Kidney capillary endothelial cell (primary cell): ENCODE measurements at regions not wholly inside any gene's neighbourhood (a gene's known extent, or its start where the extent isn't known, plus 50 kb on each side); places are given as distances from the start of the nearest gene placed in this dataset.
"Not testable (repeated sequence)": the region's sequence is repeated elsewhere in the genome, so short reads cannot be mapped to it uniquely, and the experiment has no call there.

Experiments used
- DNase-seq: peaks from one replicate; pipeline ENCODE4 v3.0.0-alpha.2; 2018; ENCODE audit warnings: low spot score

DNA sequence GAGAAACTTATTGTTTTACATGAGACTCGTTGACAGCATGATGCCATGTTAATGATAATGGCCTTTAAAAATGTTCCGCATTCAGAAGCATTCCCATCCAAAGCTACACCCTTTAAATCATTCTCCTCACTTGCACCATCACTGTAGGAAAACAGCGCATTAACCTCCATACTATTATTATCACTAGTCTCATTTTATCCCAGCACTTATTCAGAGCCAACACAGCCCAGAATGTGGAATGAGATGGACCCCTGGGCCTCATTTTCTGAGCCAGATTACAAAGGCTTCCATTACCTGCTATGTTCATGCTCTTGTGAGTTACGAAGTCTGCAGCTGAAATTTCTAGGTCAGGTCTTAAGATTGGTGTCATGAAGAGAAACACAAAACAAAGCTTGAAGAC, 159.4 kb downstream of the HS3ST3A1 start:
- no peak for DNase-seq

DNA sequence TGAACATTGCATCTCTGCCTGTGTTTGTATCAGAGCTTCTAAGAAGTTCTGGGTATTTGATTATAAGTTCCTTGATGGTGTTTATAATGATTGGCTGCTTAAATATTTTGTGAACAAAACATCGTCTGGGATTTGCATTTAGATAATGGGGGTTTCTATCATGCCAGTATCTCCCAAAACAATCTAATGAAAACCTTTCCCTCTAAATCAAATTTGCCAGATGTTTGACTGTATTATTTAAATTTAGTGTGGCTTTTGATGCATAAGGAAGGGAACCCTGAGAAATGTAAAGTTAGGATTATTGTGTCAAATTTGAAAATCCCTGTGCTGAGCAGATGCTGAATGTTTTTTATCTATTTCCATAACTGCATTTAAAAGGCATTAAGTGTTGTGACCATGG, 159.9 kb downstream of the HS3ST3A1 start:
- DNase-seq, result no peak

DNA sequence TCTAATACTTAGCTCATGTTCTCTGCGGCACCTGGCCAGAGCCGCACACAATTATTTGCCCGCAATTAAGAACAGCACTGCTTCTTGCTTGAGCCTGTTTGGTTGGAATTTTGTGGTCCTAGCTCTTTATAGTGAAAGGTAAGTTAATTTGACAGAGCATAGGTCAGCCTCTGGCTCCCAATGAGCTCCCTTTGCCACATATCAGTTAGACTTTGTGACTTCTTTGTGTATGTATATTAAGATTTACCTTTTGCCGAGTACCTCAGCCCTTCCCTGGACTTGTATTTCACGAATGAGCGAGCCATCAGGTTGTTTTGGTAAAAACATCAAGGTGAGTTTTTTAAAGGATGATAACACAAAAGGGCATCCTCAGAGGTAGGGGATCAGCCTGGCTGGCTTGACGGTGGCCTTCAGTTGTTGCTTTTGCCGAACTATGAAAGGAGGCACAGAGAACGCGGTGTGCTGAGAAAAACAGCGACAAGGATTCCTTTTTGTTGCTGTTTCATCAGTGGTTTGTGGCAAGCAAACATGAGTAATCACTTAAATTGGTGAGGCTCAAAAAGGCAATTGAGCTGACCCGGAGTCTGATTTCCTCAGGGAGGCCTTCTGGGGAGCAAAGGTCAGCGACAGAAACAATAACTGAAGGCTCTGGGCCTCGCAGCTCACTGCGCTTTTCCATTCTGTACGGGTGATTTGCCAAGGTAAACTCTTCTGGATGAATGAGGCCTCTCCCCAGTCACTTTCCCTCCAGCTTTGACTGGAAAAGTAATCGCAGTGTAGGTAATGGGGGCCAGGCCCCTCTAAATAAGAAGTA, 163.6 kb downstream of the HS3ST3A1 start:
- DNase-seq, result no peak

DNA sequence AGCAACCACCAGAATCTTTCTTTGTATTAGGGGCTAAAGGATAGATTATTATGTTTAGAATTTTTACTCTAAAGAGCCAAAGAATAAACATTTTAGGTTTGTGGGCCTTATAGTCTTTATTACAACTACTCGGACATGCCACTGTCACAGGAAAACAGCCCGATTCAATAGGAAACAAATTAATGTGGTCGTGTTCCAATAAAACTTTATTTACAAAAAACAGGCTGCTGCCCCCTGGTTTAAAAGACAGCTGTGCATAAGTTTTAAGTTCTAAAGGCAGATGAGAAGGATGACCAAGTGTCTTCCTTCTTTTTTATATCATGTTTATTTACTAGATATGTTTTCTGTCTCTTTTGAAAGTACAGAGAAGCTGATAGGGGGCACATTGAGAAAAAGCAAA, 166.5 kb downstream of the HS3ST3A1 start:
- DNase-seq, result no peak

DNA sequence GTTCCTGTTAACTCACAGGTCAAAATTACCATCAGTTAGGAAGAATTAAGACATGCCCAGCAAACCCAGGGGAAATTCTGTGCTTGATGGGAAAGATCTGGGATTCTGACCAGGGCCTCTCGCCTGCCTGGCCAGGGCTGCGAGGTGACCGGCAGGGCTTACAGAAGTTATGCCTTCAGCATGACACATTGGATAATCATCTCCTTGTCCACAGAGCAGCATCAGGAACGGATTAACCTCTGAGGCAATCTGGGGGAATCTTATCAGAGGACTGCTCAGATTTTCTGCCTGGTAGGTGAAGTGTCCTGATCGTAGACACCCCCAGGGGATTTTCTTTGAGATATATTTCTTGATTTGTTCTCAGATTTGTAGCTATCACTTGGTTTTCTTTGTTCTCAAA, 172.5 kb downstream of the HS3ST3A1 start:
- DNase-seq, result no peak

DNA sequence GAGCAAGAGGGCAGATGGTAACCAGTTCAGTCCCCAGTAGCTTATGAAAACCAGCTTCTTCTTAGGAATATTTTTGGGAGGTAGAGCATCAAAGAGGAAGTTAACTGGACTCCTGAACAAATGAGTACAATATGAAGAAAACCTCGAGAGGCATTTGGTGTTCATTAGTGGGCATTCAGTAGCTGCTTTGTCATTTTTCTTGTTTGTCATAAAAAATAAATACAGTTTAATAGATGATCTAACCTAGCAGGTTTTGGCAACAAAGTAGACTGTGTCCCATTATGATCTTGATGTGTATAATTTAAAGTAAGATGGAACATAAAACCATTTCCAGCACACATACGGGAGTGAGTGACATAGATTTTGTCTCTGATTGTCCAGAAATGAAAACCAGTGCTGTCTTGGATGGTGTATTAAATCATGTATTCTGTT, 173.1 kb downstream of the HS3ST3A1 start:
- no peak for DNase-seq

DNA sequence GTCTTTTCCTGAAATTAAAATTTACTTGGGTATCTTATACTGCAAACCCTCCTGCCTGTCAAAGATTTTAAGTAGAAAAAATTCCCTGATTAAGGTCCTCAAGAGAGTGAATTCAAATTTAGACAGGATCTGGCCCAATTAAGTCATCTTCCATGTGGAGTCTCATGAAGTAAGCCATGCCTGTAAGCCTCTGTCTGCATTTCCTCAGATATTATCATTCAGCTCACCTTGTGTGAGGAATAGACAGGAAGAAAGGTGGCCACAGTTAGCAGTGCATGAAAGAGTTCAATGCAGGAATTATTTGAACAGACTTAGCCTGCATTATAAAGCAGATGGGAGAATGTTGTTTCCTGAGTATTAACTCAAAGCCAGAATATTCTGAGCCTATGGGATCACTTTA, 174.7 kb downstream of the HS3ST3A1 start:
- DNase-seq, result no peak

DNA sequence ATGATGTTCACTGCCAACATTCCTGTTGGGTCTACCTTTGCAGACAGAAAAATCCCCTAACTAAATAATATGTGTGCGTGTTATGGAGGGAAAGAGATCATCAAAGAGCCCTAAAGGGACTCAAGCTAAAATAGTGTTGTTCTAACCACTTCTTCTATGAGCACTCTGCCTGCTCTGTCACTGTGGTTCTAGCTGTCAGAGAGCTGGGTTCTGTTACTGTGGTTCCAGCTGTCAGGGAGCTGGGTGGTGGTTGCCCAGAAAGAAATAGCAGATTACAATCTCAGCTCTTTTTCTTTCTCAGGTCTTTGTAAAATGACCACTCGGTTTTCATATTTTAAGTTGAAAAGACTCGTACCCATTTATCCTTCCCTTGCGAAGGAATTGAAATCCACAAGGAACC, 176.3 kb downstream of the HS3ST3A1 start:
- no peak for DNase-seq

DNA sequence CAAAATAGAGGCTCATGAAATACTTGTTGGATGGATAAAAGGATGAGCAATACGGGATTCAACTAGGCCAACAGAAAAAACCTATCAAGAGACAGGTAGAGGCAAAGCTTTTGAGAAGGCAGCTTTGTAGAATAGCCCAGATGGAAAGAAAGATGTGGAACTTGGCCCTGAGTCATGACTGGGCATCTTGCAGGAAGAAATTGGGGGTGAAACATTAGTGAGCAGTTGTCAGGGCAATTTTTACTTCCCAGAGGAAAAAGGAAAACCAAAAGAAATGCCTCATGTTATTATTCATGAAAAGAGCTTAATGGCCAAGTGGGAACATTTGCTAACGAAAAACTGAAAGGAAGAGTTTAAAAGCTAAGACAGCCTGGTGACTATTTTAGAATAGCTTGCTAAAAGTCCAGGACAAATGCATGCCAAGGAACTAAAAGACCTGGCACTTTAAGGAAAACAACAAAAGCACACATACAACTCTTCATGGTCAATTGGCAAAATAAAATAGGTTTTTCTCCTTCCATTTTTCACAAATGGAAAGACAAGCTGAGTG, 180.1 kb downstream of the HS3ST3A1 start:
- DNase-seq, result no peak

DNA sequence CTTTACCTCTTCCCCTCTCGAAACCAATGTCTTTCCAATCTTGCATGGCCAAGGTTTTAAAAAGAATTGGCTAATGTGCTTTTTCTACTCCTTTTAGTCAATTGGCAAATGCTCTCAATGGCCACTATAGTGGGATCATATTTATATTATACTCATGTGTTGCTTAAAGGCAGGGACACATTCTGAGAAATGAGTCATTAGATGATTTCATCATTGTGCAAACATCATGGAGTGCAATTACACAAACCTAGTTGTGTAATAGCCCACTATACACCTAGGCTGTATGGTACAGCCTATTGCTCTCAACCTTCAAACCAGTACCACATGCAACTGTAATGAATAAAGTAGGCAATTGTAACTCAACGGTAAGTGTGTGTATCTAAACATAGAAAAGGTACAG, 180.9 kb downstream of the HS3ST3A1 start:
- no peak for DNase-seq

DNA sequence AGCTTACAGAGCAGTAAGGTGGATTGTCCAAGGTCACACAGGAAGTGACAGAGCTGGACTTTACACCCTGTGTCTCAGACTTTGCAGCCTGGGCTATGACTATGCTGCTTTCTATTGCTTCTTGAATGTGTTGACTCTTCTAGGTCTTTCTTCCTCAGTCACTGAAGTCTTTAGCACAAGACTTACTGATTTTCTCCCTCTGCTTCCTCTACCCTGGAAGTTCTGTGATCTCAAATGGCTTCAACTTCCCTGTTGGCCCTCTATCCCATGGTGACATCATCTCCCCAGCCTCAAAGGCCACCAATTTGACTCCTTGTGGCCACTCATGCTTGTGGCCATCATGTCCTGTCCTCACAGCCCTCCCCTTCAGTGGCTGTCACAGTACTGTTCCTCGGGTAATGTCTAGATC, 181.3 kb downstream of the HS3ST3A1 start:
- DNase-seq, result no peak

DNA sequence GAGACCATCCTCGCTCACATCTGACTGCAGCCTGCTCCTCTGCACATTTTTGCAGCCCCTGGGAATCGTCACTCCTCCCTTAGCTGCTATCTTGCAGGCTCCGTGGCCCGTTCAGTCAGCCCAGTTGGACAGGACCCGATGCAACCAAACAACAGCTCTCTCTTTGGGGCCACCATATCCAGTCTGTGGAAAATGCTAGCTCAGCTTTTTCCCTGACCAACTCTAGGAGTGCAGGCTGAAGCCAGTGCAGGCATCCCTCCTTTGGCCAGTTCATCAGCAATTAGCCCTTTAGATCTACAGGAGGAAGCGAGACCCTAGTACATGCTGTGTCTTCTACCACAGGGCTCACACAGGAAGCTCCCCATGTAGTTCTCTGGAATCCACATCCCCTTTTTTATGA, 182.1 kb downstream of the HS3ST3A1 start:
- no peak for DNase-seq

DNA sequence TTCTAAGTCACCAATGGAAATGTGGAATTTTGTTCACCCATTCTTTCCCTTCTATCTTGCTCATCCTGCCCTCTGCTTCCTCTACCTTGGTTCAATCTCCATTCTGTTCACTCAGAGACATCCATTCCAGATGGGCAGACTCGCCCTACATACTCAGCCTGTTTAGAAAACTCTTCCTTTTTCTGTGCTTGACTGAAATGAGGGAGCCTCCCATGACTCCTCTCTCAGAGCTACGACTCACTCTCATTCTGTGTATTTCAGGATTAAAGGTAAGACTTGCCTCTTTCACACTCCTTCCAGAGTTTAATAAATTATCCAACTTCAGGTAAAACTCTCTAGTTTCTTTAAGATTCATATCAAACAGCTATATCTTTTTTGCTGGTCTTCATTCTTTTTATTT, 182.8 kb downstream of the HS3ST3A1 start:
- DNase-seq, result no peak

DNA sequence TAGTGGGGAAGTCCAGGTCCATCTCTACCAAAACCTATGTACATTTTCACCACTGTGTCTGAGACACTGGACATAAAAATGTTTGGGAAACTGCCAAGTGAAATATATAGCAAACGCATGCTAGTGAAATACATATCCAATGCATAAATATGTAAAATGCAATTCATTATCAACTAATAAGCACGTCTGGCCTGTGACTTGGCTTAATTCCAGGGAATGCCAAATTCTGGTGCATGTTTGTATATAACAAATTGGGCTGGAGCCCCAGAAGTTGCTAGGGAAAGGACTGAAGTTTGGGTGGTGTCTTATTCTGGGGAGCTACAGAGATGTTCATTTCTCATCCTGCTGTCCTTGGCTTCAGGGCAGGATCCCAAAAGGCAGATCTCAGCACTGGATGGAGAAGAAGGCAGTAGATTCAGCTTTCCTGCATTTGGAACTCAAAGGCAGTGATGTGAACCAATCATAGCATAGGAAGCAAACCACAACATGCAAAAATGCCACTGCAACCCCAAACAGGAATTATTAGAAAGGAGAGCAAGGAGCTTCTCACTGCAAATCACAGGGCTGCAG, 184.3 kb downstream of the HS3ST3A1 start:
- no peak for DNase-seq

DNA sequence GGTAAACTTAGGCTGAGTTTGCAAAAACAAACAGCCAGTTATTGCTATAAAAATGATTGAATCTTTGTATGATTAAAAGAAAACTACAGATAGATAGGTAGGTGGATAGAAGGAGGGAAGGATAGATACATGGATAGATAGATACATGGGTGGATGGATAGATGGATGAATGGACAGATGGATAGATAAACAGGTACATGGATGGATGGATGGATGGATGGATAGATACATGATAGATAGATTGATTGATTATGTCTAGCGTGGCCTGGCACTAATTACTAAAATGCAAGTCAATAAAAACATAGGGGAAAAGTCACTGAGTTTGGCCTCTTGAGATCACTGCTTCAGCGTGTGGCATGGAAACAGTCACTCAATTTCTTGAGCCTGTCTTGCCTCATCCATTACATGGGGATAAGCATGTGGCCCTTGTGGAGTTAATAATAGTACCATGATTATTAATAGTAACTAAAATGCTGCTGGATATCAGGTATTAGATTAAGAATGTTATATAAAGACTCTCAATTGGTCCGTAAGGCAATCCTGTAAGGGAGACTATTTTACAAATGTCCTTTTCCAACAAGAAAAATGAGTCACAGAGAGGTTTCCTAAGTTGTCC, 184.9 kb downstream of the HS3ST3A1 start:
- no peak for DNase-seq

DNA sequence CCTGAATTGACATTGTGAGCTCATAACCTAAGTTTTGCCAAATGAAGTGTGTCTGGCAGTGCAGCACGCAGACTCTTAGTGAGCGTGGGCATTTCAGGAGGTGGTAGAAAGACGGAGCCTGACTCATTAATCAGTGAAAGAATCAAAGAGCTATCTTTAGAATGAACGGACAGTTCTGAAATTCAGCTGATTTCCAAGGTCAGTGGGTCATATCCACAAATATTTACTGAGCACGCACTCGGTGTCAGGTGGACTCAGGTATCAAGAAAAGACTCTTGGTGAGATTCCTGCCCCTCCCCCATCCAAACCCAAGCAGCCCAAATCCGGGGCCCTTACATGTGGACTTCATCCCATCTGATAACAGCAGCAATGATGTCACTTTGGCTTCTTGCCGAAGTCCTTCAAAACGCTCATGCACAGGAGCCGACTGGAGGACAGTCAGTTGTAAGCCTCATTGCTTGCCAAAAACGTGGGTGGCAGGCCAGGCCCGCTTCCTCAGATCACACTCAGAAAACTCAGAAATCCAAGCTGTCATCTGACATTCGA, 185.8 kb downstream of the HS3ST3A1 start:
- DNase-seq, result peak; percentile 41

DNA sequence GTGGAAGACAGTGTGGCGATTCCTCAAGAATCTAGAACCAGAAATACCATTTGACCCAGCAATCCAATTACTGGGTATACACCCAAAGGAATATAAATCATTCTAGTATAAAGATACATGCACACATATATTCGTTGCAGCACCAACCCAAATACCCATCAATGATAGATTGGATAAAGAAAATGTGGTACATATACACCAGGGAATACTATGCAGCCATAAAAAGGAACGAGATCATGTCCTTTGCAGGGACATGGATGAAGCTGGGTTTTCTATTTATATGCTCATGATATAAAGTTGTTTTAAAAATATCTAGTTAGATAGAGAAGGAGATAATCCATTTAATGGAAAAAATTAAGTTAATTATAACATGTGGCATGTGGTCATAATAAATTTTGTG, 186.5 kb downstream of the HS3ST3A1 start:
- DNase-seq, result not testable (repeated sequence)

DNA sequence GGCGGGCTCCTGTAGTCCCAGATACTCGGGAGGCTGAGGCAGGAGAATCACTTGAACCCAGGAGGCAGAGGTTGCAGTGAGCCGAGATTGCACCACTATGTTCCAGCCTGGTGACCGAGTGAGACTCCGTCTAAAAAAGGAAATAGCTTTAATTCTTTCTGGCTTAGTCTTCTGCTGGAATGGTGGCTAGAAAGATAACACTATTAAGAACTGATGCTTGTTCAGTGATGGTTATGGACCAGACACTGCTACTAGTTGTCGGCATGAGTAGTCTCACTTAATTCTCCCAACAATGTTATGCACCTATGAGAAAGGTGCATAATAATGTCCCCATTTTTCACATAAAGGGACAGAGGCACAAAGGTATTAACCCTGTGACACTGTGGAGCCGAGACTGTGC, 188.7 kb downstream of the HS3ST3A1 start:
- no peak for DNase-seq

DNA sequence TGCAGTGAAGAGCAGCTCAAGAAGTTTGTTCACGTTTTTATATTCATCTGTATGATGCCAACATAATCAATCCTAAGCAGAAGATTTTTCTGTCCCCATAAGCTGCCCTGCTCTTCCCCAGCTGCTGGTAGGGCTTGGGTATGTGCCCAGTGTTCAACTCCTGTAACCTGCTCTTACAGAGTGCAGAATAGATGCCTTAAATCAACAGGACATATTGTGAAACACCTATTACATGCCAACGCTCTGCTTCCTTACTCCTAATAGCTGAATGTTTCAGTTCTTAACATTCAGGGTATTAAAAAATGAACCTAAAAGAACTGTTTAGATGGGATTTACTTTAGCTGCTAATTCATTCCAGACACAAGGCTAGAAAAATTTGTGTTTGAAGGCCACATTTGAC, 190.9 kb downstream of the HS3ST3A1 start:
- DNase-seq, result no peak

DNA sequence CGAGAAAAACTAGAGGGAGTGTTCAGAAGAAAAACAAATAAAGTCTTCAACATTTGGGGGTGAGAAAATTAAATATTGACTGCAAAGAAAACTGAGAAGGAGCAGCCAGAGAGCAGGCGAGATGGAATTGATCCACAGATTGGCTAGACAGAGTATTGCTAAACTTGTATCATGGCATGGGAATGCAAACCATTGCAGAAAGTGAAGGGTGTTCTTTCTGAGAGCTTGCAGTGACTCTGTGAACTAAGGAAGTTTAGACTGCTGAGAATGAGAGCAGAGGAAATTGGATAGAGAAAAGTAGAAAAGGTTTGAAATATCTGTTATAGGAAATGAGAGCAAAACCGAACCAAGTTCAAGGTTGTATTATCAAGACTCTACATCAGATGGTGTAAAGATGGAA, 191.5 kb downstream of the HS3ST3A1 start:
- no peak for DNase-seq

DNA sequence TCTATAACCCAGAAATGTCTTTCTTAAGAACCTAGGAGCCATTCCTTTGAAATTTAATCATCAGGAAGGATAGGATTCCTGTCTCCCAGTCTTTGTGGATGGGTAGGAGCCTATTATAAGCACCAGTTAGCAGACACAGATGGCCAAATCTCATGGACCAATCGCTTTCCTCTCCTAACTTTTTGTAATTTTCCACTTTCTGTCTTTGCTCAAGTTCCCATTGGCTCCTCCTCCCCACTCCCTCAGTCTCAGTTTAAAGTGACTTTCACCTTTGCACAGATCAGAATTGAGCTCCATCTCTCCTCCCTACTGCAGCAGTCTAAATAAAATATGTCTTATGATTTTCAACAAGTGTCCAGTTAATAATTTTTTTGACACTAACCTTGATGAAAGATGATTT, 192.3 kb downstream of the HS3ST3A1 start:
- DNase-seq, result no peak

DNA sequence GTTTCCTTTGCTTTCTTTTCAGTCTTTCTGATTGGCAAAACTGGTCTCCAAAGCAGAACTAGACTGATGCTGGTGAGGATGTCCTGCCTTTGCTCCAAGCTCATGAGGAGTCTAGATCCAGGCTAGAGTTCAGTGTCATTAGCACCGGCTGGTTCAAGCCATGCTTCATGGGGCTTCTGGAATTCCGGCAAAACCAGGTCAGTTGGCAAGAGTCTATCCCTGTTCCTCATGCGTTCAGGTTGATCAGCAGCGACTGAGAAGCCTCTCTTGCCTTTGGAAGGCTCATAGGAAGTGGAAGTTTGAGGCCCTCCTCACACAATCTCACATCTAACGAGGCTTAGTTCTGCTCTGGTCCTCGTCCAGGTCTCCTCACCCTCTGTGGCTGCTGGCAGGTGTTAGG, 194.3 kb downstream of the HS3ST3A1 start:
- no peak for DNase-seq

DNA sequence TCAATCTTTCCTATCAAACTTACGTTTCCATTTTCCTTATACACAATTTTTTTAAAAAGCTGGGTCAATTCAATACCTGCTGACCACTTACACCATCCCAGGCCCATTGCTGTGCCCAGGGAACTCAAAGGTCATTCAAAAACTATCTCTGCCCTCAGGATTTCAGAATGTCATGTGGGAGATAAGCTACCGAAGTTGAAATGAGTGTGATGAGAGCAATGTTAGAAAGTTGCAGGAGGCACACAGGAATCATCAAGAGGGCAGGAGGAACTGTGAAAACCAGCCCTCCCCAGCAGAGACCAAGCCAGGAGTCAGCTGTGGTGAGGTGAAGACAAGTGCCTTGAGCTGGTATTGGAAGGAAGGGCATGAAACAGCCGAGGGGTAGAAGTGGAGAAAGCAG, 195.9 kb downstream of the HS3ST3A1 start:
- DNase-seq, result no peak
